CD4-positive, alpha-beta T cell treated with Interleukin-1 beta for 1 hour (primary cell): ENCODE measurements at regions not wholly inside any gene's neighbourhood (a gene's known extent, or its start where the extent isn't known, plus 50 kb on each side); places are given as distances from the start of the nearest gene placed in this dataset.

Experiments used
- DNase-seq, 2 donors: peaks; one replicate each; pipeline ENCODE4 v3.0.0-alpha.2; 2020 to 2022

GRCh38 chr14:101123618-101124510 lies 220.3 kb upstream of the RTL1 start:
- DNase-seq: no peak

GRCh38 chr14:101124815-101125214 lies 221.3 kb upstream of the RTL1 start:
- no peak for DNase-seq

- no peak for DNase-seq
Observed at GRCh38 chr14:101125313-101125712, 221.8 kb upstream of the RTL1 start.

- DNase-seq: no peak
Observed at GRCh38 chr14:101125719-101126651, 222.5 kb upstream of the RTL1 start.

GRCh38 chr14:101126731-101127130 lies 223.2 kb upstream of the RTL1 start:
- no peak for DNase-seq

- DNase-seq: no peak
Observed at GRCh38 chr14:101127224-101127623, 223.7 kb upstream of the RTL1 start.

GRCh38 chr14:101128478-101129321 lies 225.2 kb upstream of the RTL1 start:
- DNase-seq: no peak

- DNase-seq: no peak
Observed at GRCh38 chr14:101129521-101130167, 226.1 kb upstream of the RTL1 start.

GRCh38 chr14:101130861-101131260 lies 227.3 kb upstream of the RTL1 start:
- no peak for DNase-seq

- no peak for DNase-seq
Observed at GRCh38 chr14:101131451-101131916, 228.0 kb upstream of the RTL1 start.

GRCh38 chr14:101132051-101132571 lies 228.6 kb upstream of the RTL1 start:
- DNase-seq: no peak

GRCh38 chr14:101132588-101132987 lies 229.1 kb upstream of the RTL1 start:
- no peak for DNase-seq

GRCh38 chr14:101133068-101133467 lies 229.5 kb upstream of the RTL1 start:
- no peak for DNase-seq

- no peak for DNase-seq
Observed at GRCh38 chr14:101134161-101134631, 230.7 kb upstream of the RTL1 start.

- DNase-seq: no peak
Observed at GRCh38 chr14:101134851-101135433, 231.4 kb upstream of the RTL1 start.

GRCh38 chr14:101135796-101136742 lies 232.5 kb upstream of the RTL1 start:
- no peak for DNase-seq

- no peak for DNase-seq
Observed at GRCh38 chr14:101137234-101137633, 233.7 kb upstream of the RTL1 start.

- DNase-seq: no peak
Observed at GRCh38 chr14:101147848-101148247, 244.3 kb upstream of the RTL1 start.

GRCh38 chr14:101150039-101150610 lies 246.6 kb upstream of the RTL1 start:
- no peak for DNase-seq
